Calu3 (cell line): ENCODE measurements at regions not wholly inside any gene's neighbourhood (a gene's known extent, or its start where the extent isn't known, plus 50 kb on each side); places are given as distances from the start of the nearest gene placed in this dataset.

ENCODE experiments used
- BruUV-seq: library from RNA; stranded (reverse); fragments of 400-500 nt; replicated peaks from 2 replicates; lab custom pipeline; 2021; lab: Mats Ljungman, UMichigan
- CTCF ChIA-PET: fragments of 300-600 bp; sonication (Branson Sonifier 250); formaldehyde crosslinking; loops from one replicate; lab custom pipeline; 2022; ENCODE audit warnings: antibody characterized with exemption; lab: Charles Lee
- DNase-seq: peaks from one replicate; pipeline ENCODE4 v3.0.0; 2022
- H3K27ac Mint-ChIP-seq: one replicate; pipeline ENCODE4 v1.8.0; 2022; ENCODE audit warnings: mixed read lengths; ENCODE audit not compliant: unreplicated experiment
- H3K27me3 Mint-ChIP-seq: one replicate; pipeline ENCODE4 v1.8.0; 2022; ENCODE audit warnings: mixed read lengths; ENCODE audit not compliant: unreplicated experiment
- H3K36me3 Mint-ChIP-seq: one replicate; pipeline ENCODE4 v1.8.0; 2022; ENCODE audit warnings: mild to moderate bottlenecking, moderate library complexity, mixed read lengths; ENCODE audit not compliant: insufficient read depth, unreplicated experiment
- H3K4me1 Mint-ChIP-seq: one replicate; pipeline ENCODE4 v1.8.0; 2022; ENCODE audit warnings: mild to moderate bottlenecking, low read depth, mixed read lengths; ENCODE audit not compliant: unreplicated experiment
- H3K4me3 Mint-ChIP-seq: one replicate; pipeline ENCODE4 v1.8.0; 2022; ENCODE audit warnings: mild to moderate bottlenecking, low read depth, moderate library complexity, mixed read lengths; ENCODE audit not compliant: unreplicated experiment
- H3K9me3 Mint-ChIP-seq: one replicate; pipeline ENCODE4 v1.8.0; 2022; ENCODE audit warnings: low read depth, mixed read lengths; ENCODE audit not compliant: unreplicated experiment
- intact Hi-C: fragments of 100-400 bp; cut with micrococcal nuclease; formaldehyde crosslinking; loops from one replicate; pipeline ENCODE4 v1.10.0; 2022; ENCODE audit not compliant: unreplicated experiment
- TF ChIP-seq, protein P1 (sequence below): fragments of 200-600 bp; IDR thresholded peaks from one replicate; pipeline ENCODE4 v1.8.0; 2022; ENCODE audit warnings: antibody characterized with exemption; ENCODE audit not compliant: unreplicated experiment

DNA sequence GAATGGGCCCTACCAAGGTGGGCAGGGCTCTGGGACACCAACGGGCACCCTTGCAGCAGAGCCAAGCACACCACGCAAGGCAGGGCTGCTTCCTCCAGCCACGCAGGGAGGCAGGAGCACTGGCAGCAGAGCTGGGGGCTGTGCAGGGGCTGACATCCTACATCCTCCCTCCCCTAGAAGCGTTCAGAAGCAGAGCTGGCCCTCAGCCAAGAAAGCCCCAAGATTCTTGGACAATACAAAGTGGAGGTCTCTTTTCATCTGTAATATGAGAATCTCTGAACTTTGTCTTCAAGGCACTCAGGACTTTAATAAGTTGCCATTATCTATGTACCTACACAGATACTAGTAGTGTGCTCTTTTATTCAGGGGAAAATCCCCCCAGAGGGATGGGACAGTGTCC lies 128.1 kb upstream of the AGAP1 start:
- H3K27ac Mint-ChIP-seq, result no peak overlapping the region
- no peaks in the 10 kb centered on the region for H3K9me3 Mint-ChIP-seq
- H3K36me3 Mint-ChIP-seq, result no peaks in the 10 kb centered on the region
- no peak for DNase-seq
- intact Hi-C loops, result no loop called here
- no TSS peak for BruUV-seq
- no peak overlapping the region for H3K4me3 Mint-ChIP-seq
- CTCF ChIA-PET, result no interaction called here
- peaks cover 88% of the 10 kb centered on the region for H3K27me3 Mint-ChIP-seq
- TF ChIP-seq, protein P1, sequence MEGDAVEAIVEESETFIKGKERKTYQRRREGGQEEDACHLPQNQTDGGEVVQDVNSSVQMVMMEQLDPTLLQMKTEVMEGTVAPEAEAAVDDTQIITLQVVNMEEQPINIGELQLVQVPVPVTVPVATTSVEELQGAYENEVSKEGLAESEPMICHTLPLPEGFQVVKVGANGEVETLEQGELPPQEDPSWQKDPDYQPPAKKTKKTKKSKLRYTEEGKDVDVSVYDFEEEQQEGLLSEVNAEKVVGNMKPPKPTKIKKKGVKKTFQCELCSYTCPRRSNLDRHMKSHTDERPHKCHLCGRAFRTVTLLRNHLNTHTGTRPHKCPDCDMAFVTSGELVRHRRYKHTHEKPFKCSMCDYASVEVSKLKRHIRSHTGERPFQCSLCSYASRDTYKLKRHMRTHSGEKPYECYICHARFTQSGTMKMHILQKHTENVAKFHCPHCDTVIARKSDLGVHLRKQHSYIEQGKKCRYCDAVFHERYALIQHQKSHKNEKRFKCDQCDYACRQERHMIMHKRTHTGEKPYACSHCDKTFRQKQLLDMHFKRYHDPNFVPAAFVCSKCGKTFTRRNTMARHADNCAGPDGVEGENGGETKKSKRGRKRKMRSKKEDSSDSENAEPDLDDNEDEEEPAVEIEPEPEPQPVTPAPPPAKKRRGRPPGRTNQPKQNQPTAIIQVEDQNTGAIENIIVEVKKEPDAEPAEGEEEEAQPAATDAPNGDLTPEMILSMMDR, result no peak
- no peaks in the 10 kb centered on the region for H3K4me1 Mint-ChIP-seq

DNA sequence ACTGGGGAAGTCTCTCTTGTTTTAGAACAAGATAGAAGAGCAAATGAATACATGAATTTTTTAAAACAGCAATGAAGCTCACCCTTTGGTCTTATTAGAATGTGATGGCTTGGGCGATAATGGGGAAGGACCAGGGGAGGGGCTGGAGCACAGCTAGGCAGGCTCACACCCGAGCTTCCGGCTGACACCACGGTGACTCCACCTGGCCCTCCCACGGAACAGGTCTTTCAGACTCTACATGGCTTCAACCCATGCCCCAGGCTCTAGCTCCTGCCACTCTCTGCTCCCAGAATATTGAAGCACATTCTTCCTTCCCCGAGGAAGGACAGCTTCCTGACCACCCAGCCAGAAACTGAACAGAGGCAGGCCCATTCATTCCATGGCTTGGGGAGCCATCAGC lies 127.5 kb upstream of the AGAP1 start:
- no peaks in the 10 kb centered on the region for H3K9me3 Mint-ChIP-seq
- no peaks in the 10 kb centered on the region for H3K36me3 Mint-ChIP-seq
- H3K27me3 Mint-ChIP-seq, result peaks cover 95% of the 10 kb centered on the region
- TF ChIP-seq, protein P1, result no peak
- H3K4me3 Mint-ChIP-seq, result no peak overlapping the region
- H3K27ac Mint-ChIP-seq, result no peak overlapping the region
- CTCF ChIA-PET, result no interaction called here
- BruUV-seq, result no TSS peak
- intact Hi-C loops, result no loop called here
- DNase-seq, result no peak
- H3K4me1 Mint-ChIP-seq, result no peaks in the 10 kb centered on the region

DNA sequence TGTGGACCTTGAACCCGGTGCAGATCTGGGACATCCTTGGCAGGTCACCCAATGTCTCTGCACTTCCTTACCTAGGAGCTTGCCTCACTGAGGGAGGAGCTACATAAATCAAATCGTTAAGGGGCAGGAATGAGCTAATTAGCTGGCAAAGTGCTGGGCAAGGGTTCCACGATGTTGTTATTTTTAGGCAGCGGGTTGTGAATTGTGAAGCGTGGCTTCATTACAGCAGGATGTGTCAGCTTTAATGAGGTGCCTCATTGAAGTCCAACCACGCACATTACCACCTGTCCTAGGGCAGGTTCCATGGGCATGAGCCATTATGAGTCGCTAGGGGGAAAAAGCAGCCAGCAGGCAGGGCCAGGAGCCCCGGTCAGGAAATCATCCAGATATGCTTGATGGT lies 127.0 kb upstream of the AGAP1 start:
- DNase-seq, result no peak
- Mint-ChIP-seq H3K9me3 (no peaks in the 10 kb centered on the region), H3K36me3 (no peaks in the 10 kb centered on the region), H3K27ac (no peak overlapping the region), H3K4me3 (no peak overlapping the region), H3K4me1 (no peaks in the 10 kb centered on the region), H3K27me3 (peaks cover 96% of the 10 kb centered on the region)
- CTCF ChIA-PET, result no interaction called here
- intact Hi-C loops, result no loop called here
- TF ChIP-seq, protein P1, result no peak
- BruUV-seq, result no TSS peak

DNA sequence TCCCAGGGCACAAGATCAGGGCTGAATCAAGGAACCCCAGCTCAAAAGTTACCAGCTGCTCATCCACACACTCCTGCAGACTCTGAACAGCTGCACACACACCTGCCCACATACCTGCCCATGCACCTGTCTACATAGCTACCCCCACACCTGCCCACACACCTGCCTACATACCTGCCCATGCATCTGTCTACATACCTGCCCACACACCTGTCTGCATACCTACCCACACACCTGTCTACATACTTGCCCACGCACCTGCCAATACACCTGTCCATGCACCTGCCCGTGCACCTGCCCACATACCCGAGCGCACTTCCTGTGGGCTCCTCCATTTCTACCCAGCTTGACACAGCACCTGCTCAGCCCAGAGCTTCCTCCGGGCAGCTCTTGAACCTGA lies 122.8 kb upstream of the AGAP1 start:
- Mint-ChIP-seq H3K36me3 (no peaks in the 10 kb centered on the region), H3K4me3 (no peak overlapping the region), H3K4me1 (no peaks in the 10 kb centered on the region), H3K27ac (no peak overlapping the region), H3K27me3 (peaks cover 83% of the 10 kb centered on the region), H3K9me3 (no peaks in the 10 kb centered on the region)
- no peak for DNase-seq
- TF ChIP-seq, protein P1, result no peak
- BruUV-seq, result no TSS peak
- intact Hi-C loops, result no loop called here
- CTCF ChIA-PET, result no interaction called here
